T-helper 2 cell treated with Interferon-gamma antibody and Interleukin-4, amounts not matched to agents 5 μg/mL and 100 μg/mL, for 36 hours (primary cell): ENCODE measurements at regions not wholly inside any gene's neighbourhood (a gene's known extent, or its start where the extent isn't known, plus 50 kb on each side); places are given as distances from the start of the nearest gene placed in this dataset.

Experiments used
- DNase-seq: peaks from one replicate; pipeline ENCODE4 v3.0.0; 2021; ENCODE audit warnings: low spot score
- H3K27ac Mint-ChIP-seq: one replicate; pipeline ENCODE4 v1.8.0; 2021; ENCODE audit warnings: mild to moderate bottlenecking, mixed read lengths
- H3K27me3 Mint-ChIP-seq: one replicate; pipeline ENCODE4 v1.8.0; 2021; ENCODE audit warnings: low read depth, mixed read lengths
- H3K36me3 Mint-ChIP-seq: one replicate; pipeline ENCODE4 v1.8.0; 2021; ENCODE audit warnings: low read depth, mixed read lengths
- H3K4me1 Mint-ChIP-seq: one replicate; pipeline ENCODE4 v1.8.0; 2021; ENCODE audit warnings: low read depth, mixed read lengths
- H3K4me3 Mint-ChIP-seq: one replicate; pipeline ENCODE4 v1.8.0; 2022; ENCODE audit warnings: mild to moderate bottlenecking, moderate library complexity, mixed read lengths
- H3K9me3 Mint-ChIP-seq: one replicate; pipeline ENCODE4 v1.8.0; 2021; ENCODE audit warnings: mixed read lengths

DNA sequence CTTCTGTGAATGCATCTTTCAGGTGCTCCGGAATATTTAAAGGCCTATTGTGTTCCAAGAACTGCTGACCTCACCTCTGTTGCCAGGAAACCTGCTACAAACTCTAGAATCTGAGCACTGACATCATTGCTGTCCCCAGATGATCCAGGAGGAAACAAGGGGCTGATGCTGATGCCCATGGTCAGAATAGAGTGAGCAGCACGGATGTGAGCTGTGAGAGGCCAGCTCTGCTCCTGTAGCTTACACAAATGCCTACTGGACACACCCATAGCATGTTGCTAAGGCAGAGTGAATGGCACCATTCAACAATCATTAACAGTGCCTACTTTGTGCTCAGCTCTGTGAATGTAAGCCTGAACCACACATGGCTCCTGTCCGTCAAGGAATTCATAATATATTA, 276.7 kb upstream of the API5 start:
- Mint-ChIP-seq H3K4me3 (no peak overlapping the region), H3K4me1 (no peaks in the 10 kb centered on the region), H3K27ac (no peak overlapping the region), H3K9me3 (peaks cover 7% of the 10 kb centered on the region), H3K27me3 (no peaks in the 10 kb centered on the region), H3K36me3 (no peaks in the 10 kb centered on the region)
- no peak for DNase-seq

DNA sequence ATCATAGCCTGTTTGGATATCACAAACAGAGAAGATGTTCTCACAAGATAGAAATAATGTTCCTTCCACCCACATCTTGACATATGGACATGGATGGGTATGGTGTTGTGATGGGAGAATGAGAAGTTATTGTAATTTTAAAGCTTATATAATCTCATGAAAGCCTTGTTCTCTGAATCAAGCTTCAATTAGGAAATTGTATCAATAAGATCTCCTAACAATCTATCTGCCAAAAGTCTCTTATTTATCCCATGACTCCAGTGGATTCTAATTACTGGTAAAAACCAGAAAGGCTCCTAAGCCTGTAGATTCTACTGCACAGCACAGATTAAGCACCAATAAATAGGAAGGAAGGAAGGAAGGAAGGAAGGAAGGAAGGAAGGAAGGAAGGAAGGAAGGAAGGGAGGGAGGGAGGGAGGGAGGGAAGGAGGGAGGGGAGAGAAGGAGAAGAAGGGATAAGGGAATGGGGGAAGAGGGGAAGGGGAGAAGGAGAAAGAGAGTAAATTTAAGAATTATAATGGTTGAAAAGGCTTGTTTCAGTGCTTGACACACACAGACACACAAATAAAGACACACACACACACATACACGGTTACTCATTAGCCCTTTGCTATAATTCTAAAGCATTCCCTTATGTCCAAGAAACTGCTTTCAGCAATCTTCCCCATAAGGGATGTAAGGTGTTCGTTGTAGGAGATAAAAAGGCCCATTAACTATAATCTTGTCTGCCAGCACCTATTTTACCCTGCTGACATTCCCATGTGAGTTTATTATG, 258.0 kb upstream of the API5 start:
- H3K27ac Mint-ChIP-seq = no peak overlapping the region
- H3K27me3 Mint-ChIP-seq = no peaks in the 10 kb centered on the region
- no peak for DNase-seq
- no peaks in the 10 kb centered on the region for H3K9me3 Mint-ChIP-seq
- no peaks in the 10 kb centered on the region for H3K4me1 Mint-ChIP-seq
- no peak overlapping the region for H3K4me3 Mint-ChIP-seq
- H3K36me3 Mint-ChIP-seq = no peaks in the 10 kb centered on the region

DNA sequence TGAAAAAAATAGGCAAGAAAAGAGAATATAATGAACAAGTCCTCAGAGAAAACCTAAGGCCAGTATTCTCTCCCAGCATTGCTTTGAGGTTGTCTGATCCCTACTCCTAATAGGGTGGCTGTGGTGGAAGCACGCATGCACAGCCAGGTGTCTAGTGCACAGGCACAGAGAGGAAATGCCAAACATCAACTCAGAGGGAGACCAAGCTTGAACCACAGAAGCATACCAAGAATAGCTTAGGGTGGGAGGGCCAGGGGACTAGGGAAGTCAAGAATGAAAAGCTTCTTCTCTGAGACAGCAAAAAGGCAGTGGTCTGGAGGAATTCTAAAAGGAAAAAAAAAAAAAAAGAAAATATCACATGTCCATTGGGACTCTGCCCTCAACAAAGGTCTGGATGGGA, 244.1 kb upstream of the API5 start:
- Mint-ChIP-seq H3K36me3 (no peaks in the 10 kb centered on the region), H3K4me3 (no peak overlapping the region), H3K4me1 (no peaks in the 10 kb centered on the region), H3K27me3 (no peaks in the 10 kb centered on the region), H3K9me3 (peaks cover 12% of the 10 kb centered on the region), H3K27ac (no peak overlapping the region)
- no peak for DNase-seq

- H3K4me3 Mint-ChIP-seq = no peak overlapping the region
- H3K4me1 Mint-ChIP-seq = no peaks in the 10 kb centered on the region
- no peaks in the 10 kb centered on the region for H3K27me3 Mint-ChIP-seq
- H3K27ac Mint-ChIP-seq = no peak overlapping the region
- peaks cover 9% of the 10 kb centered on the region for H3K9me3 Mint-ChIP-seq
- H3K36me3 Mint-ChIP-seq = no peaks in the 10 kb centered on the region
- DNase-seq = no peak
Measured at GRCh38 chr11:43071338-43071737, 240.5 kb upstream of the API5 start.

DNA sequence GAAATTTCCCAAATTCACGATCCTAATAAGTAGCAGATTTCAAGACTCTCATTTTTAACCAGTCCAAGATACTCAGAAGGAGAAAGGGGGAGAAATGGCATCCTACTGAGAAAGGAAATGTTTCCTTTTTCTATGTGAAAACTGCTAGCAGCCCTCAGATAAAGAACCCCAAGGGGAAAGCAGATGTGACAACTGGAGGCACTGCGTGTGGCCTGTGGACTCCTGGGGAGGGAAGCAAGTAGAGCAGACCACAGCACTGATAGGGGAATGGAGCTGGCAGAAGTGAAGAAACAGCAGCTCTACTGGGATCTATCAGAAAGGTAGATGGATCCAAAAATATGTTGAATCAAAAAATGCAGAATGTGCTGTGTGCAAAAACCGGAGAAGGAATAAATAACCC, 239.7 kb upstream of the API5 start:
- Mint-ChIP-seq H3K4me3 (no peak overlapping the region), H3K9me3 (peaks cover 9% of the 10 kb centered on the region), H3K36me3 (no peaks in the 10 kb centered on the region), H3K27me3 (no peaks in the 10 kb centered on the region), H3K27ac (no peak overlapping the region), H3K4me1 (no peaks in the 10 kb centered on the region)
- no peak for DNase-seq

DNA sequence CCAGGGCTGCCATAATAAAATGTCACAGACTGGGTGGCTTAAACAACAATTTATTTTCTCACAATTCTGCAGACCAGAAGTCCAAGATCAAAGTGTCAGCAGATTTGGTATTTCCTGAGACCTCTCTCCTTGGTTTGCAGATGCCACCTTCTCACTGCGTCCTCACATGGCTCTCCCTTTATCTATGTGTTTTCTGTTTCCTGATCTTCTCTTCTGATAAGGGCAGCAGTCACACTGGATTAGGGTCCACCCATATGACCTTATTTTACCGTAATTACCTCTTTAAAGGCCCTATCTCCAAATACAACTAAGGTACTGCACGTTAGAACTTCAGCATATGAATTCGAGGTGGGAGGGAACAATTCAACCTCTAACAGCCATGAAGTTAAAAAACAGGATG, 238.9 kb upstream of the API5 start:
- Mint-ChIP-seq H3K4me1 (no peaks in the 10 kb centered on the region), H3K27ac (no peak overlapping the region), H3K36me3 (no peaks in the 10 kb centered on the region), H3K4me3 (no peak overlapping the region), H3K27me3 (no peaks in the 10 kb centered on the region), H3K9me3 (peaks cover 9% of the 10 kb centered on the region)
- DNase-seq = no peak

- H3K36me3 Mint-ChIP-seq = no peaks in the 10 kb centered on the region
- DNase-seq = no peak
- peaks cover 9% of the 10 kb centered on the region for H3K9me3 Mint-ChIP-seq
- H3K4me3 Mint-ChIP-seq = no peak overlapping the region
- no peak overlapping the region for H3K27ac Mint-ChIP-seq
- H3K27me3 Mint-ChIP-seq = no peaks in the 10 kb centered on the region
- H3K4me1 Mint-ChIP-seq = no peaks in the 10 kb centered on the region
Measured at GRCh38 chr11:43074810-43075209, 237.0 kb upstream of the API5 start.

GRCh38 chr11:43101113-43101512, 210.7 kb upstream of the API5 start:
- Mint-ChIP-seq H3K27ac (no peak overlapping the region), H3K4me1 (no peaks in the 10 kb centered on the region), H3K9me3 (peaks cover 3% of the 10 kb centered on the region), H3K4me3 (no peak overlapping the region), H3K36me3 (no peaks in the 10 kb centered on the region), H3K27me3 (no peaks in the 10 kb centered on the region)
- DNase-seq = no peak

GRCh38 chr11:43116071-43116470, 195.7 kb upstream of the API5 start:
- Mint-ChIP-seq H3K27ac (no peak overlapping the region), H3K27me3 (no peaks in the 10 kb centered on the region), H3K4me3 (no peak overlapping the region), H3K9me3 (no peaks in the 10 kb centered on the region), H3K4me1 (no peaks in the 10 kb centered on the region), H3K36me3 (no peaks in the 10 kb centered on the region)
- no peak for DNase-seq

- no peaks in the 10 kb centered on the region for H3K36me3 Mint-ChIP-seq
- no peak overlapping the region for H3K4me3 Mint-ChIP-seq
- no peaks in the 10 kb centered on the region for H3K4me1 Mint-ChIP-seq
- DNase-seq = no peak
- H3K27me3 Mint-ChIP-seq = no peaks in the 10 kb centered on the region
- H3K27ac Mint-ChIP-seq = no peak overlapping the region
- no peaks in the 10 kb centered on the region for H3K9me3 Mint-ChIP-seq
Measured at GRCh38 chr11:43119275-43119970, 192.4 kb upstream of the API5 start.

DNA sequence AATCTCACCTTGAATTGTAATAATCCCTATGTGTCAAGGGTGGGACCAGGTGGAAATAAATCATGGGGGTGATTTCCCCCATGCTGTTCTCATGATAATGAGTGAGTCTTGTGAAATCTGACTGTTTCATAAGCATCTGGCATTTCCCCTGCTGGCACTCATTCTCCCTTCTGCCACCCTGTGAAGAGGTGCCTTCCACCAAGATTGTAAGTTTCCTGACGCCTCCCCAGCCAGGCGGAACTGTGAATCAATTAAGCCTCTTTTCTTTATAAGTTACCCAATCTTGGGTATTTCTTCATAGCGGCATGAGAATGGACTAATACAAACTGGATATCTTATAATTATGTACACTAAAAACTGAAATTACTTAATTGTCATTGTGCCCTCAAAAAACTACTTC, 189.2 kb upstream of the API5 start:
- H3K27ac Mint-ChIP-seq = no peak overlapping the region
- H3K36me3 Mint-ChIP-seq = no peaks in the 10 kb centered on the region
- H3K27me3 Mint-ChIP-seq = no peaks in the 10 kb centered on the region
- no peaks in the 10 kb centered on the region for H3K4me1 Mint-ChIP-seq
- H3K9me3 Mint-ChIP-seq = no peaks in the 10 kb centered on the region
- no peak overlapping the region for H3K4me3 Mint-ChIP-seq
- DNase-seq = no peak

DNA sequence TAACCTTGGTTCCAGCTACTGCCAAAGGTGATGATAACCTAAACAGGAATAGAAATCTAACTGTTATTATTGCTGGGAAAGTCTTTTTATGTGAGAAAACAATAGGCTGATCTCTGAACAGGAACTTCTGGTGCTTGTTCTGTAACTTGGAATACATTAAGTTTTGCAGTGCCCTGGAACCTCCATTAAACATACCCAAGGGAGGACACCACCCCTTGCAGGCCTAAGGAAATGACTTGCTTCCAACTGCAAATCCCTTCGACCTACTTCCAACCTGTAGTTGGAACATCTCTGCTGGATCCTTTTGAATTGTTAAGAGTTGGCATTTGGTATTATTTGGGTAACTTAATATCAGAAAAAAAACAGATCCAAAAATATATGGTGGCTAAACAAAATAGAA, 188.4 kb upstream of the API5 start:
- no peak overlapping the region for H3K4me3 Mint-ChIP-seq
- no peaks in the 10 kb centered on the region for H3K9me3 Mint-ChIP-seq
- H3K27ac Mint-ChIP-seq = no peak overlapping the region
- no peak for DNase-seq
- no peaks in the 10 kb centered on the region for H3K36me3 Mint-ChIP-seq
- H3K27me3 Mint-ChIP-seq = no peaks in the 10 kb centered on the region
- no peaks in the 10 kb centered on the region for H3K4me1 Mint-ChIP-seq

- H3K4me1 Mint-ChIP-seq = no peaks in the 10 kb centered on the region
- no peak overlapping the region for H3K4me3 Mint-ChIP-seq
- H3K27me3 Mint-ChIP-seq = no peaks in the 10 kb centered on the region
- H3K36me3 Mint-ChIP-seq = no peaks in the 10 kb centered on the region
- H3K9me3 Mint-ChIP-seq = no peaks in the 10 kb centered on the region
- H3K27ac Mint-ChIP-seq = no peak overlapping the region
- DNase-seq = no peak
Measured at GRCh38 chr11:43124272-43124935, 187.4 kb upstream of the API5 start.

DNA sequence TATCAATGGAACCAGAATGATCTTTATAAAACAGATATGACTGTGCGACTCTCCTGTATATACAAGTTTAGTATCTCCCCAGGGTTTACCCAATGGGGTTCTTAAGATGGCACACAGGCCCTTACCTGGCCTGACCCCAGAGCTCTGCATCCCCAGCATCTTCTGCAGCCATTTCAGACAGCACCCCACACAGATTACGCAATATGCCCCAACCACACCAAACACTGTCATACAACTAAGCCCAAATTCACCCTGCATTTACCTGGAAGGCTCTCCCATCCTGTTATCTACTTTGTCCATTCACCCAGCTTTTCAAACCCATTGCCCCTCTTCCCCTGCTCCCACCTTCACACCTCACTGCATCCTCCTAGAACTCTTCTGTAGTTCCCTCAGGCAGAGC, 182.5 kb upstream of the API5 start:
- Mint-ChIP-seq H3K9me3 (no peaks in the 10 kb centered on the region), H3K27me3 (no peaks in the 10 kb centered on the region), H3K4me3 (no peak overlapping the region), H3K36me3 (no peaks in the 10 kb centered on the region), H3K4me1 (no peaks in the 10 kb centered on the region), H3K27ac (no peak overlapping the region)
- DNase-seq = no peak
